OCI-LY3 (cell line): ENCODE measurements at regions not wholly inside any gene's neighbourhood (a gene's known extent, or its start where the extent isn't known, plus 50 kb on each side); places are given as distances from the start of the nearest gene placed in this dataset.
"Not testable (repeated sequence)": the region's sequence is repeated elsewhere in the genome, so short reads cannot be mapped to it uniquely, and the experiment has no call there.

Experiments
- H2AFZ ChIP-seq: fragments of 200-600, 300-600 bp; shearing (Covaris generic); 2 replicates; pipeline ENCODE4 v1.6.0; 2014; ENCODE audit warnings: antibody characterized with exemption, low read depth, low read length
- H3K27ac ChIP-seq: fragments of 200-600, 300-600 bp; sonication (generic); 2 replicates; pipeline ENCODE4 v1.5.1; 2014; ENCODE audit warnings: mild to moderate bottlenecking, low read length, moderate library complexity, mixed read lengths
- H3K27me3 ChIP-seq: fragments of 200-600, 300-600 bp; sonication (generic); 2 replicates; pipeline ENCODE4 v1.6.1; 2014; ENCODE audit warnings: low read depth, low read length, mixed read lengths
- H3K36me3 ChIP-seq: fragments of 200-600, 300-600 bp; sonication (generic); replicated peaks from 2 replicates; pipeline ENCODE3; 2014; ENCODE audit warnings: low read depth, low read length, mixed read lengths
- H3K4me1 ChIP-seq: fragments of 300-600, 200-600 bp; sonication (generic); 2 replicates; pipeline ENCODE4 v1.6.1; 2014; ENCODE audit warnings: low read length, mixed read lengths
- H3K4me2 ChIP-seq: fragments of 200-600, 300-600 bp; sonication (generic); 2 replicates; pipeline ENCODE4 v1.6.1; 2014; ENCODE audit warnings: low read length, mixed read lengths
- H3K4me3 ChIP-seq: fragments of 300-600, 200-600 bp; sonication (generic); 2 replicates; pipeline ENCODE4 v1.5.1; 2014; ENCODE audit warnings: antibody characterized with exemption, mild to moderate bottlenecking, low read length, moderate library complexity
- H3K79me2 ChIP-seq: fragments of 300-600, 200-600 bp; shearing (Covaris generic); 2 replicates; pipeline ENCODE4 v1.6.1; 2014; ENCODE audit warnings: mild to moderate bottlenecking, low read length, mixed read lengths
- H3K9ac ChIP-seq: fragments of 300-600, 200-600 bp; shearing (Covaris generic); 2 replicates; pipeline ENCODE4 v1.6.0; 2014; ENCODE audit warnings: mild to moderate bottlenecking, low read length, moderate library complexity
- H3K9me3 ChIP-seq: fragments of 200-600, 300-600 bp; shearing (Covaris generic); 2 replicates; pipeline ENCODE4 v1.6.1; 2014; ENCODE audit warnings: low read length, mixed read lengths; ENCODE audit not compliant: insufficient read depth
- H4K20me1 ChIP-seq: fragments of 200-600, 300-600 bp; sonication (generic); 2 replicates; pipeline ENCODE4 v1.6.1; 2016; ENCODE audit warnings: low read length, mixed read lengths; ENCODE audit not compliant: insufficient read depth
- EZH2phosphoT487 ChIP-seq: fragments of 200-600 bp; shearing (Covaris generic); IDR thresholded peaks from 2 replicates; pipeline ENCODE4 v1.6.1; 2018; ENCODE audit warnings: antibody characterized with exemption, mixed run types, low read depth
- TF ChIP-seq, protein P1 (sequence below): fragments of 200-600, 300-600 bp; sonication (generic); IDR thresholded peaks from 2 replicates; pipeline ENCODE4 v1.5.1; 2014; ENCODE audit warnings: antibody characterized with exemption, low read length, low read depth

DNA sequence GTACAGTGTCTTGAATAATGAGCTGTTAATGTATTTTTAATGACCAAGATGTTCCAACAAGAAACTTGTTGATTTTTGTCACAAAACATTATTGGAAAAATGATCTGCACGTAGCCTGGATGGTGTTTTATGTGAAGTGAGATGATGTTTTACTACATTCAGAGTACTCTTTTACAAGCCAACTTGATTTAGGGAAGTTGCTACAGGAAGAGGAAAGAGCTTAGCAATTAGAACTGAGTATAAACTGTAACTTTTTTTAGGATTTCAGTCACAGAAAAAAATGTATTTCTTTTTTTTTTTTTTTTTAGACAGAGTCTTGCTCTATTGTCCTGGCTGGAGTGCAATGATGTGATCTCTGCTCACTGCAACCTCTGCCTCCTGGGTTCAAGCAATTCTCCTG, 113.6 kb upstream of the ADRA1B start:
- no peaks in the 10 kb centered on the region for H3K36me3 ChIP-seq
- H3K4me1 ChIP-seq, result no peaks in the 10 kb centered on the region
- H3K9me3 ChIP-seq, result no peaks in the 10 kb centered on the region
- no peaks in the 10 kb centered on the region for H4K20me1 ChIP-seq
- no peaks in the 10 kb centered on the region for H3K79me2 ChIP-seq
- no peak overlapping the region for H3K9ac ChIP-seq
- H3K4me3 ChIP-seq, result no peak overlapping the region
- no peak for TF ChIP-seq EZH2phosphoT487
- TF ChIP-seq, protein P1, sequence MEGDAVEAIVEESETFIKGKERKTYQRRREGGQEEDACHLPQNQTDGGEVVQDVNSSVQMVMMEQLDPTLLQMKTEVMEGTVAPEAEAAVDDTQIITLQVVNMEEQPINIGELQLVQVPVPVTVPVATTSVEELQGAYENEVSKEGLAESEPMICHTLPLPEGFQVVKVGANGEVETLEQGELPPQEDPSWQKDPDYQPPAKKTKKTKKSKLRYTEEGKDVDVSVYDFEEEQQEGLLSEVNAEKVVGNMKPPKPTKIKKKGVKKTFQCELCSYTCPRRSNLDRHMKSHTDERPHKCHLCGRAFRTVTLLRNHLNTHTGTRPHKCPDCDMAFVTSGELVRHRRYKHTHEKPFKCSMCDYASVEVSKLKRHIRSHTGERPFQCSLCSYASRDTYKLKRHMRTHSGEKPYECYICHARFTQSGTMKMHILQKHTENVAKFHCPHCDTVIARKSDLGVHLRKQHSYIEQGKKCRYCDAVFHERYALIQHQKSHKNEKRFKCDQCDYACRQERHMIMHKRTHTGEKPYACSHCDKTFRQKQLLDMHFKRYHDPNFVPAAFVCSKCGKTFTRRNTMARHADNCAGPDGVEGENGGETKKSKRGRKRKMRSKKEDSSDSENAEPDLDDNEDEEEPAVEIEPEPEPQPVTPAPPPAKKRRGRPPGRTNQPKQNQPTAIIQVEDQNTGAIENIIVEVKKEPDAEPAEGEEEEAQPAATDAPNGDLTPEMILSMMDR, result no peak
- no peak overlapping the region for H3K4me2 ChIP-seq
- no peak overlapping the region for H3K27ac ChIP-seq
- H3K27me3 ChIP-seq, result no peaks in the 10 kb centered on the region
- H2AFZ ChIP-seq, result no peak overlapping the region

DNA sequence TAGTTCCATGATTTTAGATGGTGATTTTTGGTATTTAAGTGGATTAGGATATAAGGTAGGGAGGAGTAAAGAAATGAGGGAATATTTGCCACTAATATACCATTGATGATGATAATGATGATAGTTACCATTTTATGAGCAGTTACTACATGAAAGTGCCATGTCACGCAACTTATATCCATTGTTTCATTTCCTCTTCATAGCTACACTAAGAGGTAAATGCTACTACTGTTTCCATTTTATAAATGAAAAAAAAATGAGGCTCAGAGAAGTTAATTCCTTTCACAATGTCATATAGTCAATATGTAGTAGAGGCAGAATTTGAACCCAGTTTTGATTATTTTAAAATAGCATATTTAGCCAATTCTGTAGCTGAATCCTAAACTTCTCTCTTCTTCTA, 112.2 kb upstream of the ADRA1B start:
- Histone ChIP-seq H3K27me3 (no peaks in the 10 kb centered on the region), H3K4me2 (no peak overlapping the region), H2AFZ (no peak overlapping the region), H3K36me3 (no peaks in the 10 kb centered on the region), H4K20me1 (no peaks in the 10 kb centered on the region), H3K27ac (no peak overlapping the region), H3K4me3 (no peak overlapping the region), H3K9ac (no peak overlapping the region), H3K9me3 (no peaks in the 10 kb centered on the region), H3K79me2 (no peaks in the 10 kb centered on the region), H3K4me1 (no peaks in the 10 kb centered on the region)
- TF ChIP-seq, protein P1, result no peak
- no peak for TF ChIP-seq EZH2phosphoT487

DNA sequence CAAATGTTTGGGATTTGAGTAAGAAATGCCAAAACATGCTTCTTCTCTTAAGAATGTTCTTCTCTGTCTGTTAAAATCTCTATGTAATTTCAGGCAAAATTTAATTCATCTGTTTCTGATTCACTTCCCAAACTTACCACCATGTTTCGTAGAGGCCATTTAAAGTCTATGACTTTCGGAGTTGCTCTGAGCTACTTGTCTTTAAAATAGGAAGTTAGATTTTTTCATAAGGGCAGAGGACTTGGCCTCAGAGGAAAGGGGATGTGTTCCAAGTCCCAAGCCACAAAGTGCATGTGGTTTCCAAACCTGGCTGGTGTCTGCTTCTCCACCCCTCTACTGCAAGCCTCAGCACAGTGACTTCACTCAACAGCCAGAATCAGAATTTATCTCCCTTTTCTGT, 111.3 kb upstream of the ADRA1B start:
- H3K9ac ChIP-seq, result no peak overlapping the region

DNA sequence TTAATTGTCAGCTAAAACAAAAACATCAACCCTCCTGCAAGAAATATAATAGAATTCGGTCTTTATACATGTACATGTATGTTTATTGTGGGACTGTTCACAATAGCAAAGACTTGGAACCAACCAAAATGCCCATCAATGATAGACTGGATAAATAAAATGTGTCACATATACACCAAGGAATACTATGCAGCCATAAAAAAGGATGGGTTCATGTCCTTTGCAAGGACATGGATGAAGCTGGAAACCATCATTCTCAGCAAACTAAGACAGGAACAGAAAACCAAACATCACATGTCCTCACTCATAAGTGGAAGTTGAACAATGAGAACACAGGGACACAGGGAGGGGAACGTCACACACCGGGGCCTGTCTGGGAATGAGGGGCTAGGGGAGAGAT, 109.1 kb upstream of the ADRA1B start:
- H3K4me3 ChIP-seq, H3K4me1 ChIP-seq, H3K4me2 ChIP-seq, H3K27me3 ChIP-seq, H3K36me3 ChIP-seq, H4K20me1 ChIP-seq, H3K27ac ChIP-seq, H3K79me2 ChIP-seq, H3K9ac ChIP-seq, H3K9me3 ChIP-seq, H2AFZ ChIP-seq: not testable (repeated sequence)

More for the DNA sequence above, 111.3 kb upstream of the ADRA1B start:
- Histone ChIP-seq H3K4me3 (no peak overlapping the region), H4K20me1 (no peaks in the 10 kb centered on the region), H2AFZ (no peak overlapping the region), H3K36me3 (no peaks in the 10 kb centered on the region), H3K27ac (no peak overlapping the region), H3K79me2 (no peaks in the 10 kb centered on the region), H3K9me3 (no peaks in the 10 kb centered on the region), H3K4me2 (no peak overlapping the region), H3K27me3 (no peaks in the 10 kb centered on the region), H3K4me1 (no peaks in the 10 kb centered on the region)
- no peak for TF ChIP-seq EZH2phosphoT487
- TF ChIP-seq, protein P1, result no peak

- Histone ChIP-seq H3K27ac (no peak overlapping the region), H3K79me2 (no peaks in the 10 kb centered on the region), H2AFZ (no peak overlapping the region)
Observed at GRCh38 chr5:159807586-159807985, 108.7 kb upstream of the ADRA1B start.

More at GRCh38 chr5:159807586-159807985, 108.7 kb upstream of the ADRA1B start:
- TF ChIP-seq EZH2phosphoT487, result no peak
- TF ChIP-seq, protein P1, result no peak
- H3K36me3 ChIP-seq, result no peaks in the 10 kb centered on the region
- no peaks in the 10 kb centered on the region for H4K20me1 ChIP-seq
- no peak overlapping the region for H3K4me2 ChIP-seq
- H3K4me3 ChIP-seq, result no peak overlapping the region
- no peaks in the 10 kb centered on the region for H3K9me3 ChIP-seq
- H3K9ac ChIP-seq, result no peak overlapping the region
- H3K4me1 ChIP-seq, result no peaks in the 10 kb centered on the region
- H3K27me3 ChIP-seq, result no peaks in the 10 kb centered on the region
